T-helper 1 cell (primary cell): ENCODE measurements at regions not wholly inside any gene's neighbourhood (a gene's known extent, or its start where the extent isn't known, plus 50 kb on each side); places are given as distances from the start of the nearest gene placed in this dataset.

Experiments used
- DNase-seq, 5 donors: peaks; one replicate each; pipeline ENCODE4 v3.0.0-alpha.2; 2012 to 2020

DNA sequence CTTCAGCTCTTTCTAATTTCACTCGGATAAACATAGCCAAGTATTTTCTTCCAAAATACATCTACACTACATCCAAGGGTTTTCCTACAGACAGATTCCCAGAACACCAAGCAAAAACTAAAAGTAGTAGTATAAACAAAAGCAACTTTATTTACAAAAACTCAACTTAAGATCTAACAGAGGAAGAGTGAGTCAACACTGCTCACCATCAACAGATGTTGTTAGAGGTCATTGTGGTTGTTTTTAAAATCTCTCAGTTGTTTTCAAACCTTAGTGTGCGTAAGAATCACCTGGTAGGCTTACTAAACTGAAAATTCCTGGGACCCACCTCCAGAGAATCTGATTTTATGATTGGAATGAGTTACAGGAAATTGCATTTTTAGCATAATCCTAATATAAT lies 631.7 kb upstream of the SGCG start:
- DNase-seq: no peak

DNA sequence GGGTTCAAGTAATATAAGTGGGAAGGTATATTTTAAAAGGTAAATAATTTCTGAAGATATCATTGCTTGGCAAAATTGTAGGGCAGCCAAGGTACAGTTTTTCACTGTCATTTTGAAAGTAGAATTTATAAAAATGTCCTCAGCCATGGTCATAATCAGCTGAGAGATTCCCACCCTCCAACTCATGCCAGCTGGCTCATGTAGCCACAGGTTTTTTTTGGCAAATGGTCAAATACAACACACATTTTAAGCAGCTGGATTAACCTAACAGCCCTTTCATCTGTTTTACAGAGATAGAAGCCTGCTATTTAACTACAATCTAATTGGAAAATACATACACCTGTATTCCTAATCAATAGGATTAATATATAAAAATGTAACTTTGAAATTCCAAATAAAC lies 619.2 kb upstream of the SGCG start:
- DNase-seq: no peak

DNA sequence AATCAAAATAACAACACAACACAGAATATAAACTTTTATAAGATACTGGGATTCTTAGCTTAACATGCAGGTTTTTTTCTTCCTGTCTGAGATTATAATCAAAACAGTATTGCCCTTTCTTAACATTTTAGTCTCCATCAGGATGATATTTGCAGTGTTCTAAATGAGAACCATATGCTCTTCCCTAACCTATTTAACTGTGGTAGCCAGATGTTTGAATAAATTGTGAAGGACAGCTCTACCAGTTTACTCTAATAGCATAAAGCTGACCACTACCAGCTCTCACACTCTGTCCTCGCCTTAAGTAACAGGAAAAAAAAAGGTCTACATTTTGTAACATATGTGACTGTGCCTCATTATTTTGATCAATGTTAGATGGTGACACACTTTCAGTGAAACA lies 618.7 kb upstream of the SGCG start:
- no peak for DNase-seq

DNA sequence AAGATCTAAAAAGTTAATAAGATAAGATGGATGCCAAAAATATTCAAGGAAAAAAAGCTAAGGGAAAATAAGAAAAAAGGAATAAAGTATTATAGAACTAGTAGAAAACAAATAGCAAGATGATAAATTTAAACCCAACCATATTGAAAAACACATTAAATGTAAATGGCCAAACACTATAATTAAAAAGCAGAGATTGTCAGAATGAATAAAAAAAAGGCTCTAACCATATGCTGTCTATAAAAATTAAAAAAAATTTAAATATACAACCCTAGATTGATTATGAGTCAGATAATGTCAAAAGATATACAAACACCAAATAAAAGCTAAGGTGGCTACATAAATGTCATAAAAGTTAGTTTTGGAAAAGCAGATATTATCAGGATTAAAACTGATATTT lies 617.5 kb upstream of the SGCG start:
- DNase-seq: no peak

DNA sequence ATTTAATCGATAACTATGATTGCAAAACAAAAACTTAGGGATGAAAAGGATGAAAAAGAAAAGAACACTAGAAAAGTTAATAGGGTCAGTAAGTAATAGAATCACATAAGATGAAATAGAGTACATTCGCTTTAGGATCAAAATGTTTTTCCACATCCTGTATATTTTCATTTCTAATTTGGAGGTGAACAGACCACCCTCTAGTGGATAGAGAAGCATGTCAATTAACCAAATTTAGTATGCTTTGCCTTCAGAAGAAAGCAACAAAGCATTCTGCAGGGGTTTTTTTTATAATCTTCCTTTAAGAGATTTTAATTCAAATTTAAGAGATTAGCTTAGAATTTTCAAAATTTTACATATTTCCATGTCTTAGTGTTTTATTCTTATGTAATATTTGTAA lies 611.0 kb upstream of the SGCG start:
- no peak for DNase-seq

DNA sequence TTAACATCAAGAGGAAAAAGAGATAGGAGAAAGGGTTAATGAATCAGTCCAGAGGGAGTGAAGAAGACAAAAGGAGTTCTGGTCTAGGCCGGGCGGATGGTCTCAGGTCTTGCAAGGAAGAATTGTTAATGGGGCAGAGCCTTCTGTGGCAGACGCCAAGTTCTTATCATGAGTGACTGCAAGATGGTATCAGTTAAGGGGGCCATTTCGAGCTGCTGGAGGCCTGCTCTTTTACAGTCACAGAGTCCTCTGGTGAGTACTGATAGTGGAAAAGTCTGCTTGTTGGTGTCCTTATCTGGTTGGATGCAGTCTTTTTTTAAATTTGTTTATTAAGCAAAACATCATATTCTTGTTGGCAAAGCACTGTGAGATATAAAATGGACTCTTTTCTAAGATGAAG lies 590.9 kb upstream of the SGCG start:
- DNase-seq: no peak

DNA sequence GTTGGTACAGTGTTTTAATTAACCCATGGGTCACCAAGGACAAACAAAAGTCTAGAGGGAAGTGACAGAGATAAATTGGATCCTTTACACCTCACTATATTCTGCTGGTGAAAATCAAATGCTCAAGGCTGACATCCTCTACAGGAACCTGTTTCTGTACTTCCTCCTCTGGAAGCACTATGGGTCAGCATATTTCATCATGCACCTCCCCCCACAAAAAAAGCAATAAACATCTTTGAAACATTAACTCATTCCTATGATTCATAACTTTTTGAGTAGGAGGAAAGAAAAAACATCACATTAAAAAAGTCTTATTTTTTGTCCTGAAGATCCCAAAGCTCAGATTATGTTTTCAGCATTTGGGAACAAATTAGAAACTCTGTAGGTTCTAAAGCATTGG lies 588.3 kb upstream of the SGCG start:
- no peak for DNase-seq

DNA sequence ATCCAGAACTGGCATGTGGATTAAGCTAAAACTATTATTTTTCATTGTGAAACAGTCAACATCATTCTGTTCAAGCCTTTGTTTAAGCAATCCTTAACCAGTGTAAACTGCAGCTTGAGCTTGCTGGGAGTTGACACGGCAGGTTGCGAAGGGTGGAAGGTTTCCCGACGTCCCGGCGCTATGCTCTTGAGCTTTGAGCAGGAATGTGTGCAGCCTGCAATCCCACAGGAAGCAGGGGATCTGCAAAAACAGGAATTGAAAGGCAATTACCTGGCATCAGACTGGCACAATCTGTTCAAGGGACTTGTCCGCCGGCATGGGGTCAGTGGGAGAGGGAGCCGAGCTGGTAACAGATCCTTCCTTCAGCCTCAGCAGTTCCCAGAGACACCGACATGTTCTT lies 586.7 kb upstream of the SGCG start:
- no peak for DNase-seq

DNA sequence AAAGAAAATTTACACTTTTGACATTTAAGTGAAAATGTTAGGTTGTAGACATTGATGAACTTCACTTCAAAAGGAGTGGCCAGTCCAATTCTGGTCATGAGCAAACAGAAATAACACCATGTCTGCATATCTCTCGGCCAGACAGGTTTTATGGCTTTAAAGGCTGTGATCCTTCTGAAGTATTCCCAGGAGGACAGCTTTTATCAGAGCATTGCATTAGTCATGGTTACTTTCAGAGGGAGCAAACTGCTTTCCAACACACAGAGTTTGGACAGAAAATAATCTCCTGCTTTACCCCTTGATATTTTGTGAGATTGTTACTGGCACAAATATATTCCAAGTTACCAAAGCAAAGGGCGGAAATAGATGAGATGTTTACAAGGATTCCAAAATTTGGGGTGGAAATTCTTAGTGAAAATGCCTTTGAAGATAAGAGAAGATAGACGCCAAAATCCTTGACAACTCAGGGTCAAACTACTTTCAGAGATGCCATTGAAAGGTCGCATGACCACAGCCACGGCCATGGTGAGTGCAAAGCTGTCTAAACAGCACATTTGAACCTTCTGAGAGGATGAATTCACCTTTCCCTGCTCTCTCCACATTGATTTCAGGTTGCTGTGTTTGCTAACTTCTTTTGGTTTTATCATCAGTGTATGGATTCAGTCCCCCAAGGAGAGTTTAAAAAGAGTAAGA lies 584.5 kb upstream of the SGCG start:
- DNase-seq: no peak

DNA sequence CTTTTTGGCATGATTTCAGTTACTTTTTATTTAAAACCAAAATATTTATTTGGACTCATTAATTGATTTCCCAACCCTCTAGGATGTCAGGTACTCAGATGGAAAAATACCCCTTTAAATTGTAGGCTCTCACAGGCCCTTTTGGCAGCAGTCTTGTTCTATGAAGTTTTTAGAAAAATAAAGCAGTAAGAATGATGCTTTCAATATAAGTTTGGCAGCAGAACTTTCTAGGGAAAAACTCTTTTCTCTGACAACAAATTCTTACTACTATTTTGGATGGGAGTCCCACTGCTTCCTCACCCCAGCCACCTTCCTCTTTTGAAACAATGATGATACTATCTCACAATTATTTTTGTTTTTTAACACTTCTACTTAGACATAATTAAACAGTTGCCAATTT lies 581.6 kb upstream of the SGCG start:
- no peak for DNase-seq

DNA sequence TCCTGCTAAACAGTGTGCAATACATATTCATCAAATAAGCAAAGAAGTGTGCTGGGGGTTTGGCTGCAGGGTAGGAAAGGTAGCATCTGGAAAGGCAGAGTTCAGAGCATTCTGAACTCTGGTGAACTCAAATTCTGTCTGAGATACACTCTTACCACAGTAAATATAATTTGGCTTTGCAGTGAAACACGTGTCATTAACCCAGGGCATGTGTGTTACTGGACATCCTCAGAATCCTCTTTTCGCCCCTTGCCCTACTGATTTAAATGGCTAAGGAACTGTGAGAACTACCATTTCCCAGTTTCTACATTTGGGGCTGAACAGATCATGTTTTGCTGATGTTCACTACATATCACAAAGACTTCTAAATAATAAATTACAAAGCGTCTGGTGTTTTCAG lies 562.8 kb upstream of the SGCG start:
- no peak for DNase-seq

DNA sequence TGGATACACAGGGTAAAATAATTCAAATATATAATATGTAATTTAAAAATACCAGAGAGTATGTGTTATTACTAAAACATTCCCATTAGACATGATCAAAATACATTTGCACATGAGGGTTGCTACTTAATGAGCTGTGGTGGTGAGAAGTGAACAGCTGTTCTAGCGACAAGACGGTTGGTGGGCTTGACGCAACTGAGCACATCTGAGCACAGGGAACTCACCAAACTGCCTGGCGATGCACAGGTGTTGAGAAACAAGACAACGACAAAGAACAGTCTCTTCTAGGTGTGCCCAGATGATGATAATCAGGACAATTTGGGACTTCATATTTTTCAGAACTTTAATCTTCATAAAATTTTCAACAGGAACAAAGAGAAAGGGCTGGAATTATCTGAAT lies 555.1 kb upstream of the SGCG start:
- DNase-seq: no peak

DNA sequence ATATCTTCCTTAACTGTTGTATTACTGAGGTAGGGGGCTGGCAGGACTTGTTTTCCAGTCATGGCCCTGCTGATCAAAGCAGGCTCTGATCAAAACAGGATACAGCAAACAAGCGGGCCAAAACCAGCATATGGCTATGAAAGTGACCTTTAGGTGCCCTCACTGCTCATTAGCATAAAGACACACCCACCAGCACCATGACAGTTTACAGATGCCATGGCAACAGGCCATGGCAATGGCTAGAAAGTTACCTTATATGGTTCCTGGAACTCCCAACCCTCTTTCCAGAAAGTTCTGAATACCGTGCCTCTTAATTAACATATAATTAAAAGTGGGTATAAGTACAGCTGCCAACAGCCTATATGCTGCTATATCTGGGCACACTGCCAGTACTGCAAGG lies 551.4 kb upstream of the SGCG start:
- DNase-seq: no peak

DNA sequence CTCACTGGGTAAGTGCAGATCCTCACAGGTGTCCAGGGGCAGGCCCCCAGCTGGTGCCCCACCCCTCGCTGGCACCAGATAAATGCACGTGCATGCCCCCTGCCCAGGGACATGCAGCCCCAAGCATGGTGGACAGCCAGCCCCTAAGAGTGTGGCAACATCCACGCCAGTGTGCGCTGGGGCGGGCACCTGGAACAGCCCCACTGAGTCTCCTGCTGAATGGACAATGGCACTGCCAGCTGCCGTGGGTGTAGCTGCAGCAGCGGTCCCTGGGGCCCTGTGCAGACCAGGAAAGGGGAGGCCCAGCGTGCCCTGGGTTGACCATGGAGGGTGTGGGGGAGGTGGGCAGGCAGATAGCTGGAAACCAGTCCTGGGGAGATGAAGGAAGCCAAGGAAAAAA lies 538.7 kb upstream of the SGCG start:
- DNase-seq: no peak

DNA sequence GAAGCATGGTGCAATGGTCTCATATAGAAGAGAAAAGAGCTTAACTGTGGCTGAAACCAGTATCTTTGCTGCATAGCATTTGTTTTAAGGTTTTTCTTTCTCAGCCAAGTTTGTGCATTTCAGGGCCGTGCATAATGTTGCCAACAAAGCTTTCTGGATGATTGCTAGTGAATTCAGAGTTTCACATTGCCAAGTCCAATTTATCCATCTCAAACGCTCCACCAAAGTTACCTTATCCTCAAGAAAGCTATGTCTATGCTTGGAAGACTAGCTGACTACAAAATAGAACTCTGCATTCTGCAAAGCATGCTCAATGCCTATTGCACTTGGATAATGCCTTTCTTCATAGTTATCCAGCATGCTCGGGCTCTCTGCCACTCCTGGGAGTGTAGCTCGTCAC lies 535.8 kb upstream of the SGCG start:
- DNase-seq: no peak

DNA sequence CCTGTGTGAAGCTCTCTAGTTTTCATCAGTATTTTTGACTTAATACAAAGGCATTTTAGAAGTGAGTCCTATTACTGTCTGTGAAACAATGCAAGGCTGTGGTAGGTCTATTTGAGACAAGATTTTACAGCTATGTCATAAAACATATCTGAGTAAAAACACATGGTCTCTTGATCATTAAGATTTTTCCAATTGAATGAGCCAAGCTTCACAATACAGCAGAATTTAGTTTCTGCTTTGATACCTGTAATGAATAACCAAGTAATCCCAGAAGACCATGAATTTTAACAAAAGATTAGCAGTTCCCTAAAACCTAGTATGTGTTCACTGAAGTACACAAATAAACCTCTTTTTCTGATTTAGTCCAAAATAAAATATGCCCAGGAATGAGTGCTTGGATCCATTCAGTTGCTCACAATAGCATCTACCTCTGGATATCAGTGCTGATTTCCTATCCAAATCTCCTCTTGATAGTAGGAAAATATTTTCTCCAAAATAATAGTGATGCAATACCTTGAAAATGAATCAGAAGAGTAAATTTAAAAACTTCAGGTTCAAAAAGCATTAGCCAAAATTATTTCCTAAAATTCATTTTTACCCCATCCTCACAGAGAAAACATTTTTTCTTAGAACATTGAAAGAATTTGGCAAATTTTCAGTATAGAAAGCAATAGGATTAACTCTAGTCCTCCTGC lies 533.5 kb upstream of the SGCG start:
- no peak for DNase-seq

DNA sequence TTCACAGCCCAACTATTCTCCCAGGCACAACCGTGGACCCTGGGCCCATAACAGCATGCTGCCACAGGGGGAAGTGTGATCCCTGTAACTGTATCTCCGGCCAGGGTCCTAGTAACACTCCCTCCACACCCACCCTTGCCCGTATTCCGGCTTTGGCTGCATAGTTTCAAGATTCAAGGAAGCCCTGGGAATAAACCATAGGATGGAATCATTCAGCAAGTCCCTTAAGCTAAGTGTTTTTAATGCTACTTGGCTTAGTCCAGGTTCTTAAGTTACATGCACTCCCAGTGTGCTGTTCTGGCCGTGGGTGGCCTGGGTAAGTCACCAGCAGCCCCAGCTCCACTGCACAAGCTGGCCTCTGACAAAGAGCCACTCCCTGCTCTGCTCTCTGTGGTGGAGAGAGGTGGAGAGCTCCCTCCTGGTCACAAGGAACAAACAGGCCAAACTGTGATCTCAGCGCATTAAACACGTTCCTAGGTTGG lies 532.4 kb upstream of the SGCG start:
- no peak for DNase-seq

DNA sequence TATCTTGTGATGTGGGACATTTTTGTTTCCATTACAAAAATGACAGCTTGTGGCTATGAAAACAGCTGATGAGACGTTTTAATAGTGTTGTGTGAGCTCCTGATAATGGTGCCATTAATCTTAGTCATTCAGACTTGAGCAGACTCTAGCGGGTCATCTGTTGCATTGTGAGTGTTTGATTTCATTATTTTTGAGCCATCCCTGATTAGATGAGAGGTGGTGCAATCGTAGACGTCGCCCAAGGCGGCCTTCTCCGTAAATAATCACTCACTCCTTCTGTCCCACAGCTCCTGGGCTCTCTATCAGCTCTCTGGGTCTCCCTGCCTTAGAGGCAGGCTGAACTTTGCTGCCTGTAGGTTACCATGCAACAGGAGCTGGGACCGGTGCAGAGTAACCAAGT lies 528.0 kb upstream of the SGCG start:
- DNase-seq: no peak

DNA sequence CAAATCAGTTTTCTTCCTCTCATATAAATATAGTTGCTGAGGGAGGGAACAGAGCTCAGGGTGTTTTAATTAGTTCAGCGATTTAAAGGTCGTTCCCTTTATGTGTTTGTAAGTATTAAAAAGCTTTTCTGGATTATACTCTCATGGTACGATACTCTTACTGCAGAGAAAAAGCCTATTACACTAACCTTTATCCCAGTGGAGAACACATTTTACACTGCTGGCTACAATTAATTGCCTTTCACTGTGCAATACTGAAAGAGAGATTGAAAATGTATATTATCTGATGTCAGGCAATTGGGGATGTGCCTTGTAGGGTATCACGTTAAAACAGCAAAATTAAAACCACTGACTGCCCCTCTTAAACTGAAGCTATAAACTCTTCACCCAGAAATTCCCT lies 526.9 kb upstream of the SGCG start:
- no peak for DNase-seq

DNA sequence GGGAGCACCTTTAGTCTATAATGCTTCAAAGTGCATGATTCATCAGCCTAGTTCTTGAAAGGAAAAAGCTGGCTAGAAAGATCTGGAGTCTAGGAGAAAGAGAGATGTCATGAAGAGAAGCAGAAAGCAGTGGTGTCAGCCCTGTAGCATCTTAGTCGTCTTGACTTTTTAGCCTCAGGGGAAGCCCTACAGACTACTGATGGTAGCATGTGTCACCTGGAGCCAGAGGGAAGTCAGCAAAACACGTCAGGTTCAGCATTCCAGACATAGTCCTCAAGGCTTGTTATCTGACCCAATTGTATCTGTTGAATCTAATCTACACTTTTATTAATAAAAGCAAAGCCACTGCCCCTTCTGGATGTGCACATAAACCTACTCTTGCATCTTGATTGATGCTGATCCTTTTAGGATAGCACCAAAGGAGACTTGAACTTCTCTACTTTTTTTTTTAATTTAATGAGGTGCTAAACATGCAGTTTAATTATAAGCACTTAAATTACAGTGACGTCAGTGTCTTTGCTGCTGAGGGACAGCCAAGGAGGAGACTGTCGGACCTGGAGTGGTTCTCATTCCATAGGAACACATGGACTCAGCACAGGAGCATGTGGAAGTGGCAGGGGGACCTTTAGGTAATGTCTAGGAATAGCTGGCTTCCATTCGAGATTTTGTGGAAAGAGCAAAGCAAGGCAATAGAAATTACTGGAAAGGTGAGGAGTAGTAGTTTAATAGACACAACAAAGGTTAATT lies 525.5 kb upstream of the SGCG start:
- DNase-seq: no peak

DNA sequence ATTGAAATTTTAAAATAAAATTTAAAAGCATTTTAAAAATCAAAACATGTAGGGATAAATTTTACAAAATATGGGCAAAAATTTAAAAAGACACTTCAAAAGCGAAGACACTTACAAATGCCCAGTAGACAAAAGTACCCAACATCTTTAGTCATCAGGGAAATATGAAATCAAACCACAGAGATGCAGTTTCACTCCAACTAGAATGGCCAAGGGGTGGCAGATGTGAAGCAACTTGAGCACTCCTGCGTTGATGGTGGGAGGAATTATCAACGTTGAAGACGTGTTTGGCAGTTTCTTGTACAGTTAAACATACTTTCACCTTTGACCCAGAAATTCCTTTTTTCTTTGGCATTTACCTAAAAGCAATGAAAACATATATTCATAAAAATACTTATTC lies 518.0 kb upstream of the SGCG start:
- no peak for DNase-seq

DNA sequence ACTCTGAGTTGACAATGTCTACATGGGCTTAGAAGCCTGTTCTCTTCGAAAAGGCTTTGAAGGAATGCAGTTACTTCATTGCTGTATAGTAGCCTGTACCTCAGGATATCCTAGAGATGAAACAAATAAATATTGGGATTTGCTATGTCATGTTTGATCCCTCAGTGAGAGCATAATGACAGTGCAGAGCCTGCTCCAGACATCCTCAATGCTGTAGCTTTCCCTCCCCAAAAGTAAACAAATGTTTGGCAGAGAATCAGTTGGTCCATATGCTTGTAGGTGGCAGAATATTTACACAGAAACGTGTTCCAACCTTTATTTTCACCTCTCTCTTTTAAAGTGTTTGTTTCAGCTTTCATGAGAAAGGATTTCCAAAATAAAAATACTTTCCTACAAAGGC lies 515.3 kb upstream of the SGCG start:
- no peak for DNase-seq

DNA sequence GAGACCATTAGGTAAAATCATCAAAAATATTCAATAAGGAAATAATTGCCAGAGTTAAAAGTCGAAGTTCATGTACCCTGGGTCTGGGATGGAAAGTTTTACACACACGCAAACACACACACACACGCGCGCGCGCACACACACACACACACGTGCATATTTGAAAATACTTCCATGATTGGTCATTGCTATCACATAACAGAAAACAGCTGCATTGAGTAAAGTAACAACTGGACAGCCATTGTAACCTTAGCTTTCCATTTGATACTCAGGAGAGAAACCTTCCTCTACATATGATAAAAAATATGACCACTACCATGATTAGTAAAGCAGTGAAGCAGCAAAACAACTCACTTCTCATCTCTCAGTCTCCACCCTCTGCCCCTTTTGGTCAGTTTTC lies 490.0 kb upstream of the SGCG start:
- DNase-seq: no peak

DNA sequence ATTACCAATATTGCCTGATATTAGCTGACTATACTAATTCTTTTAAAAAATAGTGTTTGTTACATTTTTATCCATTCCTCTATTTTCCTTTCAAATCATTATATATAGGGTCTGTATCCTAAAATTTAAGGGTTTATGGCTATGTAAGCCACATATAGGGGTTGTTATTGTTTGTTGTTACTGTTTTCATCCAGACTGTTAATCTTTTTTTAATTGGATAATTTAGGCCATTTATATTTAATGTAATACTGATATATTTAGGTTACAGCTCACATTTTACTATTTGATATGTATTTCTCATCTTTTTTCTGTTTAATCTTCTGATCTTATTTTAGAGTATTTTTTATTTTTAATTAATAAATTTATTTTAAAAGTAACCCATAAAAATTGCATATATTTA lies 487.1 kb upstream of the SGCG start:
- DNase-seq: no peak
